ENCODE measurements at regions not wholly inside any gene's neighbourhood (a gene's known extent, or its start where the extent isn't known, plus 50 kb on each side); places are given as distances from the start of the nearest gene placed in this dataset.
A peak's percentile ranks its signal among the peaks of the same experiment; 100 is the strongest.

DNA sequence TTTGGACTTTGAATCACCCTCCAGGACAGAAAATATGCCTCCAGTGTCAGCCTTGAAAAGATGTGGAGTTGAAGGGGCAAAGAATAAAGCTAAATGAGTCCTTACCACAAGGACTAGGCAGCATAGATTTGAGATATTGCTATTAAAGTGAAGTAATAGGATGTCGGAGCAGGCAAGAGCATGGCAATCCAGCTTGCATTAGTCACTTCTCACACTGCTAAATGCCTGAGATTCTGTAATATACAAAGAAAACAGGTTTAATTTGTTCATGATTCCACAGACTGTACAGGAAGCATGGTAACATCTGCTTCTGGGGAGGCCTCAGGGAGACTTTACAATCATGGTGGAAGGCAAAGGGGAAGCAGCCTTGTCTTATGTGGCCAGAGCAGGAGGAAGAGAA lies 109.8 kb upstream of the PCDH7 start:
- FAIRE-seq = no peak

- FAIRE-seq = no peak
Measured at GRCh38 chr4:30614771-30615170, 105.4 kb upstream of the PCDH7 start.

DNA sequence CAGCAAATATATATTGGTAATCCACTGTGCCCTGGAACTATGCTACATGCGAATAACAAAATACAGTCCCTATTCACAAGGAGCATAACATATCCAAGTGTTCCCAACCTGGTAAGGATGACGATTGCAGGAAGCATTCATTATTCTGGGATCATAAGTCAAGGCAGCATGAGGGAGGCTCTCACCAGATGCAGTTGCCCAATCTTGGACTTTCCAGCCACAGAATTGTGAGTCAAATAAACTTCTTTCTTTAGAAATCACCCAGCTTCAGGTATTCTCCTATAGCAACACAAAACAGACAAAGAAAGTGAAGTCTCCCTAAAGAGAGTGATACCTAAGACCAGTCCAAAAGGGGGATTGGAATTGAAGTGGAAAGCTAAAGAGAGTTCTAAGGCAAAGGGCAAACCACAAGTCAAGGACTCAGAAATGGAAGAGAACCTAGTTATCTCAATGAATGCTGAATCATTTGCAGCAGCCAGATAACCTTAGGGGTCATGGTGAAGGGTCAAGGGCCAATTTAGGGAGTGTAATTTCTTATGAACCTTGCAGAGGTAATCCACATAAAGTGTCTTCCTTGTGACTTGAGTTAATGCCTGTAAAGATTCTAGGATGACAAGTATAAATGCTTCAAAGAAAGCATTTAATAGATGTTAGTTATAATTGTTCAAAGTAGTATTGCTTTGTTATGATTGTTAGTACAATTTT lies 103.1 kb upstream of the PCDH7 start:
- FAIRE-seq = no peak

DNA sequence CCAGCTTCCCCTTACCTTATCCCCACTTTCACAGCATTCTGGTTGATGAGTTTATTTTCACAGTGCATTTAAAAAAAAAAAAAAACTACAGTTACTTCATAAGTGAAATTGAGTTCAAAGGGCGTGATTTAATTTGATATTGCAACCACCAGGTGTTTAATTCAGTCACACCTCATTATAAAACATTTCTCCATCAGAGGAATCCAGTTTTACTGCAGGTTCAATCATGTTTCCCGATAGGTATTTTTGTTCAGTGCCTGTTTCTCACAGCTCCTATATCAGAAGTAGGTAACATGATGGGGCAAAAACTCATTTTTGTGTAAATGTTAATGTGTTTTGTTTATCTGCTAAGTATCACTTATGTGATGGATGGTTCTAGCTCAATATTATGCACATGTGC lies 102.3 kb upstream of the PCDH7 start:
- no peak for FAIRE-seq

- FAIRE-seq = no peak
Measured at GRCh38 chr4:30619679-30620078, 100.5 kb upstream of the PCDH7 start.

GRCh38 chr4:30620711-30621110 lies 99.5 kb upstream of the PCDH7 start:
- FAIRE-seq = no peak

DNA sequence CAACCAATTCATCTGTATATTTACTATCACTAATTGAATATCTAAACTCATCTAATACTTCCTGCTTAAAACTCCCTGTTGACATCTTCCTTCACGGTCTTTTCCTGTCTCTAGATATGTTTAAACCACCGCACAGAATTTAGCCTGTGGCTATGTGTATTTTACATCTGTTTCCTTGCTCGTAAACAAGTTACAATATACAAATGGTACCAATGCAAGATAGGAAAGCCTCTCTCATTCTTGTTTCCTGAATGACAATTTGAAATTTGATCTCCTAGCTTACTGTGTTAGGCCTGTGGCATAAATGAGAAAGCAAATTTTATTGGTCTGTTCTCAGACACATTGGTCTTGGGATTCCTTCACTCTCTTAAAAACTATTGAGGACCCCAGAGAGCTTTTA lies 89.7 kb upstream of the PCDH7 start:
- FAIRE-seq = no peak

- FAIRE-seq = peak; percentile 92
Measured at GRCh38 chr4:30632751-30633150, 87.4 kb upstream of the PCDH7 start.

- FAIRE-seq = no peak
Measured at GRCh38 chr4:30641345-30641744, 78.8 kb upstream of the PCDH7 start.

DNA sequence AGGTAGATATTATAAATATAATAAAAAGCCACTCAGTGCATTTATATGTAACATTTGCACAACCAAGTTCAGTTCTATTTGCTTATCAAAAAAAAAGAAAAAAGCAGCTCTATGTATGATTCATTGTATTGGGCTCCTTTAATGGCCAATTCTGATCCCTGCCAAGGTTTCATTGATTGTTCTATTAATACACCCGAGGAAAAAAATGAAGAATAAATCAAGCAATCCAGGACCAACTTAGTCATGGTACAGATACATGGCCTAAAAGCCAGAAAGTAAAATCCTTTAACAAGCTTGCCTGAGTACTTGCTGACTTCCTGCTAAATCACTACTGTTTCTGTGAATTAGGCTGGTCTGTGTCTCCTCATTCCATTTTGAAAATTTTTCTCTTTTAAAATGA lies 77.6 kb upstream of the PCDH7 start:
- FAIRE-seq = no peak

DNA sequence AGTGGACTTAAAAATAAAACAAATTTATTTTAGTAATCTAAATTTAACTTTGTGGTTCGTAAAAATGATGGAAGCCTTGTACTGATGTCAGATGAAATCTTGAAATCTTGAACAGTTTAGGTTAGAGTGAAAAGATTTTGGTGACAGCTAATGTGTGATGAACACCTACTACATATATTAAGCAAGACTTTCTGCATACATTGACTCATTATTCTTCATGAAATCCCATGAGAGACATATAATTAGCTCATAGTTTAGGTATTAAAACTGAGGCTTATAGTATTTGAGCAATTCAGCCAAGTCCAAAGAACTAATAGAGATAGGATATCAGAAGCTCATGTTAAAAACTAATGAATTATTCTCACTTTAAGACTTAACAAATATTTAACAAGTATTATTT lies 66.9 kb upstream of the PCDH7 start:
- no peak for FAIRE-seq

DNA sequence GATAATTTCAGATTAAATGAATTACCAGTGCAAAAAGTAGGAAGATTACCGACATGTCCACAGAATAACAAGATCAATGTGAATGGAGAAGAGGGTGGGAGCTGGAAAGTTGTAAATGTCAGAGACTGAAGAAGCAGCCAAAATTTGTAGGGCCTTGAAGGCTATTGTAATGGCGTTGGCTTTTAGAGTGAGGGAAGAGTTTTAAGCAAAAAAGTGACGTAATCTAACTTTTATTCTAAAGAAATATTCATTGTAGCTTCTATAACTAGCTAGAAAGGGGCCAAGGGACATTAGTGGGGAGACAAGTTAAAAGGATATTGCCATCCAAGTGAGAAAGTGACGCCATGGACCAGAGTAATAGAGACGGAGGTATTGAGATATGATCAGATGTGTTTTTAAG lies 63.3 kb upstream of the PCDH7 start:
- no peak for FAIRE-seq

GRCh38 chr4:30667919-30668318 lies 52.2 kb upstream of the PCDH7 start:
- no peak for FAIRE-seq

- FAIRE-seq = no peak
Measured at GRCh38 chr4:30670206-30670605, 50.0 kb upstream of the PCDH7 start.
